SJCRH30 (cell line): ENCODE measurements at regions not wholly inside any gene's neighbourhood (a gene's known extent, or its start where the extent isn't known, plus 50 kb on each side); places are given as distances from the start of the nearest gene placed in this dataset.
"Not testable (repeated sequence)": the region's sequence is repeated elsewhere in the genome, so short reads cannot be mapped to it uniquely, and the experiment has no call there.

Experiments
- DNase-seq, 2 experiments: peaks; one replicate each; pipeline ENCODE4 v3.0.0-alpha.2; 2015 to 2020
- H3K27ac ChIP-seq: fragments of 250-450 bp; sonication (Bioruptor Pico); 2 replicates; pipeline ENCODE4 v1.5.1; 2020; ENCODE audit warnings: mild to moderate bottlenecking, moderate library complexity
- H3K27me3 ChIP-seq: fragments of 250-450 bp; sonication (Bioruptor Pico); 2 replicates; pipeline ENCODE4 v1.5.1; 2020; ENCODE audit warnings: mild to moderate bottlenecking, moderate library complexity
- H3K36me3 ChIP-seq: fragments of 250-450 bp; sonication (Bioruptor Pico); 2 replicates; pipeline ENCODE4 v1.5.1; 2020; ENCODE audit warnings: mild to moderate bottlenecking, moderate library complexity
- H3K4me1 ChIP-seq: fragments of 250-450 bp; sonication (Bioruptor Pico); 2 replicates; pipeline ENCODE4 v1.5.1; 2020; ENCODE audit warnings: mild to moderate bottlenecking, moderate library complexity
- H3K4me3 ChIP-seq: fragments of 250-450 bp; sonication (Bioruptor Pico); 2 replicates; pipeline ENCODE4 v1.5.1; 2020; ENCODE audit warnings: mild to moderate bottlenecking, moderate library complexity
- H3K9me3 ChIP-seq: fragments of 250-450 bp; sonication (Bioruptor Pico); replicated peaks from 2 replicates; pipeline ENCODE4 v1.5.1; 2020; ENCODE audit warnings: mild to moderate bottlenecking, moderate library complexity

GRCh38 chr12:9406564-9407424, 198.6 kb upstream of the PZP start:
- DNase-seq = no peak
- Histone ChIP-seq H3K27me3 (no peaks in the 10 kb centered on the region), H3K9me3 (no peaks in the 10 kb centered on the region), H3K4me1 (no peaks in the 10 kb centered on the region), H3K4me3 (no peak overlapping the region), H3K36me3 (no peaks in the 10 kb centered on the region; the same call in 1 of the 2 replicates), H3K27ac (no peak overlapping the region)

DNA sequence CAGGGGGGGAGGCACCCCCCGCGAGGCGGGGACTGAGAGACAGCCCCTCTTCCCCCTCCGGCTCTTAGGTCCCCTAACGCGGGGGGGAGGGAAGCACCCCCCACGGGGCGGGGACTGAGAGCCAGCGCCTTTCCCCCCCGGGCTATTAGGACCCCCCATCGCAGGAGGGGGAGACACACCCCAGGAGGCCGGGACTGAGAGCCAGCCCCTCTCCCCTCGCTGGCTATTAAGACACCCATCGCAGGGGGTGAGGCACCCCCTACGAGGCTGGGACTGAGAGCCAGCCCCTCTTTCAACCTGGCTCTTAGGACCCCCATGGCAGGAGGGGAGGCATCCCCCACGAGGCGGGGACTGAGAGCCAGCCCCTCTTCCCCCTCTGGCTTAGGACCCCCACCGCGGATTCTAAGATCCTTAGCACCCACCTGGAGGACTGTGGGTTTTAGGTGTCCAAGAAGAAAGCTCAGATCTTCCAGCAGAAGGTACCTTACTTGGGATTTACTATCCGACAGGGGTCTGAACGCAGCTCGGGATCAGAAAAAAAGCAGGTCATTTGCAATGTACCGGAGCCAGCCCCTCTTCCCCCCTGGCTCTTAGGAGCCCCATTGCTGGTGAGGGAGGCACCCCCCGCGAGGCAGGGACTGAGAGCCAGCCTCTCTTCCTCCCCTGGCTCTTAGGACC, 197.8 kb upstream of the PZP start:
- Histone ChIP-seq H3K4me1 (no peaks in the 10 kb centered on the region), H3K27me3 (no peaks in the 10 kb centered on the region), H3K36me3 (no peaks in the 10 kb centered on the region; the same call in 1 of the 2 replicates), H3K27ac (no peak overlapping the region), H3K4me3 (no peak overlapping the region), H3K9me3 (no peaks in the 10 kb centered on the region)
- no peak for DNase-seq

DNA sequence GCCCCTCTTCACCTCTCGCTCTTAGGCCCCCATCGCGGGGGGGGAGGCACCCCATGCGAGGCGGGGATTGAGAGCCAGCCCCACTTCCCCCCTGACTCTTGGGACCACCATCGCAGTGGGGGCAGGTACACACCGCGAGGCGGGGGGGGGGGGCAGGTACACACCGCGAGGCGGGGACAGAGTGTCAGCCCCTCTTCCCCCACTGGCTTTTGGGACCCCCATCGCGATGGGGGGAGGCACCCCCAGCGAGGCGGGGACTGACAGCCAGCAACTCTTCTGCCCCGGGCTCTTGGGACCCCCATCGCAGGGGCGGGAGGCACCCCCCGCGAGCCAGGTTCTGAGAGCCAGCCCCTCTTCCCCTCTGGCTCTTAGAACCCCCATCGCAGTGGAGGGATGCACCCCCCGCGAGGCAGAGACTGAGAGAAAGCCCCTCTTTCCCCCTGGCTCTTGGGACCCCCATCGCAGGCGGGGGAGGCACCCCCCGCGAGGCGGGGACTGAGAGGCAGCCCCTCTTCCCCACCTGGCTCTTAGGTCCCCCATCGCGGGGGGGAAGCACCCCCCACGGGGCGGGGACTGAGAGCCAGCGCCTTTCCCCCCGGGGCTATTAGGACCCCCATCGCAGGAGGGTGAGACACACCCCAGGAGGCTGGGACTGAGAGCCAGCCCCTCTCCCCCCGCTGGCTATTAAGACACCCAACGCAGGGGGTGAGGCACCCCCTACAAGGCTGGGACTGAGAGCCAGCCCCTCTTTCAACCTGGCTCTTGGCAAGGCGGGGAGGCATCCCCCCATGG, 196.5 kb upstream of the PZP start:
- H3K4me3 ChIP-seq = no peak overlapping the region
- no peaks in the 10 kb centered on the region for H3K36me3 ChIP-seq
- H3K4me1 ChIP-seq = no peaks in the 10 kb centered on the region
- no peaks in the 10 kb centered on the region for H3K9me3 ChIP-seq
- no peak for DNase-seq
- H3K27ac ChIP-seq = no peak overlapping the region
- H3K27me3 ChIP-seq = no peaks in the 10 kb centered on the region

DNA sequence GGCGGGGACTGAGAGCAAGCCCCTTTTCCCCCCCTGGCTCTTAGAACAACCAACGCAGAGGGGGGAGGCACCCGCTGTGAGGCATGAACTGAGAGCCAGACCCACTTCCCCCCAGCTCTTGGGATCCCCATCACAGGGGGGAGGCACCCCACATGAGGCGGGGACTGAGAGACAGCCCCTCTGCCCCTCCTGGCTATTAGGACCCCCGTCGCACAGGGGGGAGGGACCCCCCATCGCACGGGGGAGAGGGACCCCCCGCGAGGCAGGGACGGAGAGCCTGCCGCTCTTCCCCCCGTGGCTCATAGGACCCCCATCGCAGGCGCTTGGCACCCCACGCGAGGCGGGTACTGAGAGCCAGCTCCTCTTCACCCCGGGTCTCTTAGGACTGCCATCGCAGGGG, 195.8 kb upstream of the PZP start:
- Histone ChIP-seq H3K27me3 (no peaks in the 10 kb centered on the region), H3K9me3 (no peaks in the 10 kb centered on the region), H3K36me3 (no peaks in the 10 kb centered on the region), H3K4me1 (no peaks in the 10 kb centered on the region), H3K27ac (no peak overlapping the region), H3K4me3 (no peak overlapping the region)
- no peak for DNase-seq

DNA sequence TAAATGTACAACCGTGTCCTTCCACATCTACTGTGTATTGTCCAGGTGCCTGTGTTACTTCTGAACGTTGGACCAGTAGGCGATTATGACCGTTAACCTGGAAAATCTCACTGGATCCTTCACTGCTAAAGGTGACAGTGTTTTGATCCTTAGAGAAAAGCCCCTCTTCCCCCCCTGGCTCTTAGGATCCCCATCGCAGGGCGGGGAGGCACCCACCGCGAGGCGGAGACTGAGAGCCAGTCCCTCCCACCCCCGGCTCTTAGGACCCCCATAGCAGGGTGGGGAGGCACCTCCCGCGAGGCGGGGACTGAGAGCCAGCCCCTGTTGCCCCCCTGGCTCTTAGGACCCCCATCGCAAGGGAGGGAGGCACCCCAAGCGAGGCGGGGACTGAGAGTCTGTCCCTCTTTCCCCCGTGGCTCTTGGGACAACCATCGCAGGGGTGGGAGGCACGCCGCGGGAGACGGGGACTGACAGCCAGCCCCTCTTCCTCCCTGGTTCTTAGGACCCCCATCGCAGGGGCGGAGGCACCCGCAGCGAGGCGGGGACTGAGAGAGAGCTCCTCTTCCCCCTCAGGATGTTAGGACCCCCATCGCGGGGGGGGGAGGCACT, 194.3 kb upstream of the PZP start:
- H3K9me3 ChIP-seq, DNase-seq, H3K4me1 ChIP-seq, H3K36me3 ChIP-seq, H3K27ac ChIP-seq, H3K27me3 ChIP-seq, H3K4me3 ChIP-seq: not testable (repeated sequence)

DNA sequence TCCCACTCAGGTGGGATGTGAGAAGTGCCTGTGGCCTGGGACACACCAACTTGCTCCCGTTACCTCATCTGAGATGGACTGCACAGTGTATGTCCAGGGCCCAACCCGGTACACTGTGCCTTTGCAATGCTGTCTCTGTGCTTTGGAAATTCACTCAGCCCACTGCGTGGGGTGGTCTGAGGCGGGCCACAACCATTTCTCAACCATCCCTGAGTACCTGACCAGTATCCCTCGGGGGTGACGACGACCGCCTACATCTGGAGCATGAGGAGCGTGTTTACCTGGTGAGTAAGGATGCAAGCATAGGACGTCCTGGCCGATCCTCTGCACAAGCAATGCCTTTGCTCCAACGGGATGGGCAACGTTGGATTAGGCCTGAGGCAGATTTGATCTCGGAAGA, 188.2 kb upstream of the PZP start:
- not testable (repeated sequence) for H3K4me1 ChIP-seq, DNase-seq, H3K27me3 ChIP-seq

GRCh38 chr12:9395220-9395619, 187.0 kb upstream of the PZP start:
- not testable (repeated sequence) for H3K4me3 ChIP-seq, DNase-seq, H3K36me3 ChIP-seq, H3K4me1 ChIP-seq, H3K27ac ChIP-seq, H3K27me3 ChIP-seq, H3K9me3 ChIP-seq

More for the DNA sequence above, 188.2 kb upstream of the PZP start:
- not testable (repeated sequence) for H3K27ac ChIP-seq, H3K9me3 ChIP-seq, H3K4me3 ChIP-seq, H3K36me3 ChIP-seq

- Histone ChIP-seq H3K4me3 (no peak overlapping the region), H3K36me3 (no peaks in the 10 kb centered on the region)
These were observed 184.6 kb upstream of the PZP start for GRCh38 chr12:9392842-9393241.

DNA sequence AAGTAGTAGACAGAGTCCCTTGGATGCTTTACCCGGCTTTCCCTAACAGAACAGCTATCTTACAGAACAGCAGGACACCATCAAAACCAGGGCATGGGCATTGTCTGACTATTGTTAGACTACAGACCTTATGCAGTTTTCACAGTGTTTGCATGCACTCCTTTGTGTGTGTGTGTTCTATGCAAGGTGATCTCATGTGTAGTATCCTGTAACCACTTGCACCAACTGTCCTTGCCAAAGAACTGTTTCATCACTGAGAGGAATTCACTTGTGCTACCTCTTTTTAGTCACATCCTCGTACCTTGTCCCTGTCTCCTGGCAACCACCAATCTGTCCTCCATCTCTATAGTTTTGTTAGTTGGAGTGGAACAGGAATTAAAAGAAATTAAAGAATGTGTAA, 183.6 kb upstream of the PZP start:
- DNase-seq = no peak

More at GRCh38 chr12:9392842-9393241, 184.6 kb upstream of the PZP start:
- no peaks in the 10 kb centered on the region for H3K9me3 ChIP-seq
- no peaks in the 10 kb centered on the region for H3K4me1 ChIP-seq
- DNase-seq = no peak
- H3K27ac ChIP-seq = no peak overlapping the region
- H3K27me3 ChIP-seq = no peaks in the 10 kb centered on the region

DNA sequence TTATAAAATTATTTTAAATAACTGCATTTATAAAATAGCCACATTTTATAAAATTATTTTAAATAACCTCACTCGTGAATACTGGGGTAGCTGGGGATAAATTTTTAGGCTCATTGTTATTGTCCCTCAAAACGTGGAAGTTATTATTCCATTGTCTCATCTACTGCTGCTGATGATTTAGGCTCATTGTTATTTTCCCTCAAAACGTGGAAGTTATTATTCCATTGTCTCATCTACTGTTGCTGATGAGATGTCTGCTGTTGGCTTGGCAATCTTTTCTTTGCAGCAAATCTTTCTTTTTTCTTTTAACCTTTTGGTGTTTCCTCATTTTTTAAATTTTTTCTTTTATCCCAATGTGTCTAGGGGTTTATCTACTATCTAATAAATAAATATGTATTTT, 182.6 kb upstream of the PZP start:
- Histone ChIP-seq H3K4me3 (no peak overlapping the region), H3K27ac (no peak overlapping the region), H3K36me3 (no peaks in the 10 kb centered on the region), H3K27me3 (no peaks in the 10 kb centered on the region), H3K9me3 (no peaks in the 10 kb centered on the region), H3K4me1 (no peaks in the 10 kb centered on the region)
- no peak for DNase-seq

More for the DNA sequence above, 183.6 kb upstream of the PZP start:
- Histone ChIP-seq H3K4me1 (no peaks in the 10 kb centered on the region), H3K9me3 (no peaks in the 10 kb centered on the region), H3K36me3 (no peaks in the 10 kb centered on the region), H3K27ac (no peak overlapping the region), H3K4me3 (no peak overlapping the region), H3K27me3 (no peaks in the 10 kb centered on the region)

DNA sequence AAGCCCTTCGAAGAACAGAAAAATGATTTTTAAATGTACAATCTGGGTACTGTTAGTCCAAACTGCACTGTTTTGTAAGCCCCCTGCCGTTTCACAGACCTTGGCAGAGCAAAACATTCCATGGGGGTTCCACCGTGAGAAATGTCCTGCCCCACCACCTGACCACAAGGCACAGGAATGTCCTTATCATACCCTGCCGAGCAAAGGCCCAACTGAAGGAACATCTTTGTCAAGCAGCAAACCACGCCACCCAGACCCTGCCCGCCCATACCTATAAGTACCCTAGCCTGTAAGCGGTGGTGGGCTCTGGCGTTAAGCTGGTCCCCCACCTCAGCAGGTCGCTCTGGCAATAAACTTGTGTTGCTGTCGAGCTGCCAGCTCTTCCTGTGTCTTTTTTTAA, 181.6 kb upstream of the PZP start:
- Histone ChIP-seq H3K27ac (no peak overlapping the region), H3K36me3 (no peaks in the 10 kb centered on the region), H3K4me1 (no peaks in the 10 kb centered on the region), H3K4me3 (no peak overlapping the region), H3K9me3 (no peaks in the 10 kb centered on the region), H3K27me3 (no peaks in the 10 kb centered on the region)
- DNase-seq = no peak

DNA sequence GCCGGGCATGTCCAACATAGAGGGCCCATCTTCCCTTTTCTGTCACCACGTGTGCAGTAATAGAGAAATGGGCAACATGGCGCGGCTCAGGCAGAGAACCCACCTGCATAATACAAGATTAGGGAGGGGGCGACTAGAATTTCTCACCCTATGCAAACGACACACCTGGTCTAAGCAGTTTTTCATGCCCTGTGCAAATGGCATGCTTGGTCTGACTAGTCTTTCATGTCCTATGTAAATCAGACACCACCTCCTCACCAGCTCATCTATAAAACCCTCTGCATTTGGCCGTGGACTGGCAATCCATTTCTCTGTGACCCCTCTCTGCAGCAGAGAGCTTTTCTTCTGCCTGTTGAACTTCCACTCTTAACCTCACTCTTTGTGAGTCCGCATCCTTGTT, 180.2 kb upstream of the PZP start:
- H3K4me1 ChIP-seq = no peaks in the 10 kb centered on the region
- no peak overlapping the region for H3K27ac ChIP-seq
- H3K4me3 ChIP-seq = no peak overlapping the region
- H3K36me3 ChIP-seq = no peaks in the 10 kb centered on the region
- no peaks in the 10 kb centered on the region for H3K9me3 ChIP-seq
- no peak for DNase-seq
- H3K27me3 ChIP-seq = no peaks in the 10 kb centered on the region

DNA sequence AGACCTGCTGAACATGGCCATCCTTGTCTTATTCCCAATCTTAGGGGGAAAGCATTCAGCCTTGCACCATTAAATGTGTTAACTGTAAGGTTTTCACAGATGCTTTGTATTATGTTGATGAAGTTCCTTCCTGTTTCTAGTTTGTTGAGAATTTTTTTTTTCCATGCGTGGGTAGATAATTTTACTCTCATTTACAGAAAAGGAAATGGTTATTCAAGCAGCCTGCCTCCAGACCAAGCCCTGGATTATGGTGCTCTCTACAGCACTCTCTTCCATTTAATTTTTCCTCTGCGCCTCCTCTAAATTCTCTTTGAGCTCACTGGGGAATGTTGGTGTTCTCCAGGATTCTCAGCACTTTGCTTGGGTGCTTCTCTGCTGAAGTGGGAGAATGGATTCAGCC, 179.3 kb upstream of the PZP start:
- no peak for DNase-seq
- no peaks in the 10 kb centered on the region for H3K4me1 ChIP-seq
- no peaks in the 10 kb centered on the region for H3K27me3 ChIP-seq
- no peaks in the 10 kb centered on the region for H3K36me3 ChIP-seq
- H3K9me3 ChIP-seq = no peaks in the 10 kb centered on the region
- H3K4me3 ChIP-seq = no peak overlapping the region
- H3K27ac ChIP-seq = no peak overlapping the region

DNA sequence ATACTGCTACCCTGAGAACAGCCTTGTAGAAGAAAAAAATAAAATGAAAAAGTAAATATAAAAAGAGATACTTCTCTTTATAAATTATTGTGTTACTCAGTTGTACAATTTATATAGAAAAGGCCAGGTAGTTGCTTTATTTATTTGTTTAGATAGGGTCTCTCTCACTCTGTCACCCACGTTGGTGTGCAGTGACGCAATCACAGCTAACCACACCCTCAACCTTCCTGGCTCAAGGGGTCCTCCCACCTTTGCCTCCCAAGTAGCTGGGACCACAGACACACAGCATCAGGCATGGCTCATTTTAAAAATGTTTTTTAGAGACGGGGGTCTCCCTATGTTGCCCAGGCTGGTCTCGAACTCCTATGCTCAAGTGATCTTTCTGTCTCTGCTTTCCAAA, 175.4 kb upstream of the PZP start:
- no peaks in the 10 kb centered on the region for H3K9me3 ChIP-seq
- no peak overlapping the region for H3K27ac ChIP-seq
- no peaks in the 10 kb centered on the region for H3K4me1 ChIP-seq
- H3K4me3 ChIP-seq = no peak overlapping the region
- no peaks in the 10 kb centered on the region for H3K27me3 ChIP-seq
- H3K36me3 ChIP-seq = no peaks in the 10 kb centered on the region
- no peak for DNase-seq

- no peak for DNase-seq
- Histone ChIP-seq H3K4me1 (no peaks in the 10 kb centered on the region), H3K9me3 (no peaks in the 10 kb centered on the region), H3K36me3 (no peaks in the 10 kb centered on the region), H3K27me3 (no peaks in the 10 kb centered on the region), H3K4me3 (no peak overlapping the region), H3K27ac (no peak overlapping the region)
These were observed 173.4 kb upstream of the PZP start for GRCh38 chr12:9381619-9382018.
